Stimulated activated naive CD8-positive, alpha-beta T cell treated with anti-CD3 and anti-CD28 coated beads, Interleukin-15, amount 100 ng/mL, for 72 hours (primary cell): ENCODE measurements at regions not wholly inside any gene's neighbourhood (a gene's known extent, or its start where the extent isn't known, plus 50 kb on each side); places are given as distances from the start of the nearest gene placed in this dataset.

ENCODE experiments used
- ATAC-seq: fragments of 150-1000 bp; cut with Tn5 transposase; 2 replicates; pipeline ENCODE4 v1.10.0; 2021; ENCODE audit warnings: mild to moderate bottlenecking, moderate library complexity
- DNase-seq, 2 donors: peaks; one replicate each; pipeline ENCODE4 v3.0.0; 2021 to 2022
- H3K27ac Mint-ChIP-seq, 2 donors: one replicate each; pipeline ENCODE4 v1.8.0; 2022; ENCODE audit warnings: mild to moderate bottlenecking in 2 of 2, mixed read lengths in 2 of 2, moderate library complexity in 2 of 2
- H3K27me3 Mint-ChIP-seq: one replicate; pipeline ENCODE4 v1.8.0; 2022; ENCODE audit warnings: mixed read lengths
- H3K4me1 Mint-ChIP-seq: one replicate; pipeline ENCODE4 v1.8.0; 2022; ENCODE audit warnings: mild to moderate bottlenecking, mixed read lengths
- H3K4me3 Mint-ChIP-seq, 2 donors: one replicate each; pipeline ENCODE4 v1.8.0; 2022; ENCODE audit warnings: mild to moderate bottlenecking in 2 of 2, mixed read lengths in 2 of 2, moderate library complexity in 1 of 2
- H3K9me3 Mint-ChIP-seq, 2 donors: one replicate each; pipeline ENCODE4 v1.8.0; 2022; ENCODE audit warnings: mixed read lengths in 2 of 2

GRCh38 chr18:25727281-25727985 is 363.0 kb downstream of the SS18 start:
- H3K27ac Mint-ChIP-seq = no peak overlapping the region
- no peak for DNase-seq
- H3K27me3 Mint-ChIP-seq = peaks cover 9% of the 10 kb centered on the region
- no peaks in the 10 kb centered on the region for H3K4me1 Mint-ChIP-seq
- no peak overlapping the region for H3K4me3 Mint-ChIP-seq
- ATAC-seq = no peak
- peaks cover 12 to 15% of the 10 kb centered on the region in 2 donors for H3K9me3 Mint-ChIP-seq

- Mint-ChIP-seq H3K9me3 (peaks cover 12 to 15% of the 10 kb centered on the region in 2 donors), H3K4me1 (no peaks in the 10 kb centered on the region), H3K4me3 (no peak overlapping the region), H3K27me3 (peaks cover 9% of the 10 kb centered on the region), H3K27ac (no peak overlapping the region)
- DNase-seq (no peak), ATAC-seq (no peak)
Observed at GRCh38 chr18:25726298-25726697, 364.1 kb downstream of the SS18 start.

DNA sequence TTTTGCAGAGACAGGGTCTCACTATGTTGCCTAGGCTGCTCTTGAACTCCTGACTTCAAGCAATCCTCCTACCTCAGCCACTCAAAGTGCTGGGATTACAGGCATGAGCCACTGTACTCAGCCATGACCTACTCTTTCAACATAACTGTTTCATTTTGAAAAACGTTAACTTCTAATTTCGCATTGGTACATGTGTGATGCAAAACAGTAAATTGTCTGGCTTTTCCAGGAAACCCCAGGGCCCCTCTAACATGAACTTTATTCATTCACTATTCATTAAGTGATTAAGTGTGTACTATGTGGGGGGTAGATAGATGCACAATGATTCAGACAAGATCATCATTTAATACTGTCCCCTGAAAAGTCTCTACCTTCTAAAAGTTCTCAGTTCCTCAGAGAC is 364.9 kb downstream of the SS18 start:
- Mint-ChIP-seq H3K27ac (no peak overlapping the region), H3K9me3 (peaks cover 12 to 15% of the 10 kb centered on the region in 2 donors), H3K4me3 (no peak overlapping the region), H3K4me1 (no peaks in the 10 kb centered on the region), H3K27me3 (peaks cover 9% of the 10 kb centered on the region)
- DNase-seq = no peak
- no peak for ATAC-seq

GRCh38 chr18:25724997-25725396 is 365.4 kb downstream of the SS18 start:
- H3K27me3 Mint-ChIP-seq = peaks cover 9% of the 10 kb centered on the region

DNA sequence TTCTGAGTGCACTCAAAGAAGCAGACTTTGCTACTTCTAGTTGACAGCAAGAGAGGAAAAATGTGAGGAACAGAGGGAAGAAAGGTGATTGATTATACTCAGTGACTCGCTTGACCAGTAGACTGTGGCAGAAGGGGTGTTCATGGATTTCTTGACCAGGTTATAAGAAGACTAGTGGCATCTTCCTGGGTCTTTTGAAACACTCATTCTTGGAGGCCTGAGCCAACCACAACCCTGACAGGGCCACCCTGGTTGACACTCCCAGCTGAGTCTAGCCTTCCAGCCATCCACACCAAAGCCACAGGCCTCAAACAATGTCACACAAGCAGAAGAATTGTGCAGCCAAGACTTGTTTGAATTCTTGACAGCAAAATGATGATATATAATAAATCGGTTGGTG is 366.3 kb downstream of the SS18 start:
- Mint-ChIP-seq H3K27me3 (peaks cover 9% of the 10 kb centered on the region), H3K9me3 (peaks cover 12% of the 10 kb centered on the region in 2 donors), H3K27ac (no peak overlapping the region), H3K4me1 (no peaks in the 10 kb centered on the region), H3K4me3 (no peak overlapping the region)
- ATAC-seq = no peak
- no peak for DNase-seq

More at GRCh38 chr18:25724997-25725396, 365.4 kb downstream of the SS18 start:
- H3K9me3 Mint-ChIP-seq = peaks cover 11 to 12% of the 10 kb centered on the region in 2 donors
- ATAC-seq = no peak
- H3K4me1 Mint-ChIP-seq = no peaks in the 10 kb centered on the region
- DNase-seq = no peak
- H3K27ac Mint-ChIP-seq = no peak overlapping the region
- H3K4me3 Mint-ChIP-seq = no peak overlapping the region

- Mint-ChIP-seq H3K4me1 (no peaks in the 10 kb centered on the region), H3K9me3 (peaks cover 10 to 12% of the 10 kb centered on the region in 2 donors), H3K27ac (no peak overlapping the region), H3K27me3 (peaks cover 10% of the 10 kb centered on the region), H3K4me3 (no peak overlapping the region)
- DNase-seq = no peak
- ATAC-seq = no peak
Observed at GRCh38 chr18:25713103-25713502, 361.1 kb upstream of the ZNF521 start.

- no peak overlapping the region for H3K4me3 Mint-ChIP-seq
- ATAC-seq (no peak), DNase-seq (no peak)
- H3K9me3 Mint-ChIP-seq = peaks cover 10% of the 10 kb centered on the region in 2 donors
- peaks cover 10% of the 10 kb centered on the region for H3K27me3 Mint-ChIP-seq
- no peak overlapping the region for H3K27ac Mint-ChIP-seq
- H3K4me1 Mint-ChIP-seq = no peaks in the 10 kb centered on the region
Observed at GRCh38 chr18:25710981-25711380, 359.0 kb upstream of the ZNF521 start.

- Mint-ChIP-seq H3K27me3 (peaks cover 18% of the 10 kb centered on the region), H3K4me3 (no peak overlapping the region), H3K27ac (no peak overlapping the region), H3K4me1 (no peaks in the 10 kb centered on the region), H3K9me3 (no peaks in the 10 kb centered on the region)
- DNase-seq (no peak), ATAC-seq (no peak)
Observed at GRCh38 chr18:25705650-25706049, 353.7 kb upstream of the ZNF521 start.

GRCh38 chr18:25704494-25704893 is 352.5 kb upstream of the ZNF521 start:
- no peak for DNase-seq
- H3K4me3 Mint-ChIP-seq = no peak overlapping the region

GRCh38 chr18:25704071-25704470 is 352.1 kb upstream of the ZNF521 start:
- H3K4me1 Mint-ChIP-seq = no peaks in the 10 kb centered on the region
- no peak for ATAC-seq
- DNase-seq = no peak
- H3K9me3 Mint-ChIP-seq = no peaks in the 10 kb centered on the region
- H3K27me3 Mint-ChIP-seq = peaks cover 8% of the 10 kb centered on the region
- no peak overlapping the region for H3K27ac Mint-ChIP-seq
- no peak overlapping the region for H3K4me3 Mint-ChIP-seq

More at GRCh38 chr18:25704494-25704893, 352.5 kb upstream of the ZNF521 start:
- Mint-ChIP-seq H3K4me1 (no peaks in the 10 kb centered on the region), H3K27ac (no peak overlapping the region), H3K9me3 (no peaks in the 10 kb centered on the region), H3K27me3 (peaks cover 8% of the 10 kb centered on the region)
- no peak for ATAC-seq

- ATAC-seq = no peak
- Mint-ChIP-seq H3K27ac (no peak overlapping the region), H3K4me3 (no peak overlapping the region), H3K27me3 (peaks cover 8% of the 10 kb centered on the region), H3K9me3 (no peaks in the 10 kb centered on the region), H3K4me1 (no peaks in the 10 kb centered on the region)
- no peak for DNase-seq
Observed at GRCh38 chr18:25701821-25702220, 349.9 kb upstream of the ZNF521 start.

- Mint-ChIP-seq H3K27ac (no peak overlapping the region), H3K9me3 (peaks cover 0 to 8% of the 10 kb centered on the region in 2 donors), H3K27me3 (no peaks in the 10 kb centered on the region), H3K4me3 (no peak overlapping the region), H3K4me1 (no peaks in the 10 kb centered on the region)
- DNase-seq (no peak), ATAC-seq (no peak)
Observed at GRCh38 chr18:25686960-25687500, 335.1 kb upstream of the ZNF521 start.

- no peak for DNase-seq
- H3K9me3 Mint-ChIP-seq = peaks cover 0 to 8% of the 10 kb centered on the region in 2 donors
- no peak overlapping the region for H3K27ac Mint-ChIP-seq
- no peak for ATAC-seq
- H3K27me3 Mint-ChIP-seq = no peaks in the 10 kb centered on the region
- H3K4me1 Mint-ChIP-seq = no peaks in the 10 kb centered on the region
- no peak overlapping the region for H3K4me3 Mint-ChIP-seq
Observed at GRCh38 chr18:25685088-25685487, 333.1 kb upstream of the ZNF521 start.

DNA sequence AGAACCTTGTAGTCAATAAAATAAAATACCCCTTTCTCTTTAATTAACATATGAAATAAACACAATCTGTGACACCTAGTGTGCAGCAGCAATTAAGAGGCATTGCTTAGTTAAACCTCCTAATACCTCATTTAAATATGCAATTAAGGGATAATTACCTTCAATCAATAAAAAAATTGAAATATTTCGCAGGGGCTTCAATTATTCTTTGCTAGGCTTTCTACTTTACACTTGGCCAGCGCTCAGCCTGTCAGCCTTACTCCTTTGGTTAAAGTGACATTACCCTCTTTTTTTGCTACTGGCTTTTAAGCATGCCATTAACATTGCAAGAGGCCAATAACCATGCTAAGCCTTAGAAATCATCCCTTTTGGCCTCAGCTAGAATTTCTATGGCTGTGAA is 327.5 kb upstream of the ZNF521 start:
- no peak for DNase-seq
- Mint-ChIP-seq H3K27ac (no peak overlapping the region), H3K27me3 (no peaks in the 10 kb centered on the region), H3K9me3 (no peaks in the 10 kb centered on the region), H3K4me3 (no peak overlapping the region), H3K4me1 (no peaks in the 10 kb centered on the region)
- ATAC-seq = no peak

GRCh38 chr18:25678221-25678620 is 326.3 kb upstream of the ZNF521 start:
- no peaks in the 10 kb centered on the region for H3K4me1 Mint-ChIP-seq
- H3K9me3 Mint-ChIP-seq = no peaks in the 10 kb centered on the region
- no peak for DNase-seq
- H3K27ac Mint-ChIP-seq = no peak overlapping the region
- no peak for ATAC-seq
- H3K27me3 Mint-ChIP-seq = no peaks in the 10 kb centered on the region
- H3K4me3 Mint-ChIP-seq = no peak overlapping the region

GRCh38 chr18:25675123-25675850 is 323.3 kb upstream of the ZNF521 start:
- DNase-seq = no peak
- Mint-ChIP-seq H3K27me3 (no peaks in the 10 kb centered on the region), H3K4me1 (no peaks in the 10 kb centered on the region), H3K4me3 (no peak overlapping the region), H3K27ac (no peak overlapping the region), H3K9me3 (no peaks in the 10 kb centered on the region)
- no peak for ATAC-seq
